ENCODE measurements at regions not wholly inside any gene's neighbourhood (a gene's known extent, or its start where the extent isn't known, plus 50 kb on each side); places are given as distances from the start of the nearest gene placed in this dataset.

DNA sequence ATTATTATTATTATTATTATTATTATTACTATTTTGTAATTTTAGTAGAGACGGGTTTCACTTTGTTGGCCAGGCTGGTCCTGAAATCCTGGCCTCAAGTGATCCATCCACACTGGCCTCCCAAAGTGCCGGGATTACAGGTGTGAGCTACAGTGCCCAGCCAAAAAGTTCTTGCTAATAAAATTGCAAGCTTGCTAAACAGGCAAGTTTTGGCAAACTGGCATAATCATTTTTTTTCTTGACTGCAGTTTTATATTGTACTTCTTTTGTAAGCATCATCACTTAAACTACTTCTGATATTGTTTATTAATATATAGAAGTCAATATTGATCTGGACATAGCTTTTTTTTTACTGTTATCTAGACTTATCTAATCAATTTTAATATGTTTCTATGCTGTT is 536.4 kb downstream of the LRFN5 start:
- DNase-seq = no peak

- DNase-seq = no peak
These were observed 534.7 kb downstream of the LRFN5 start for GRCh38 chr14:42141328-42141727.

GRCh38 chr14:42140831-42141279 is 534.2 kb downstream of the LRFN5 start:
- no peak for DNase-seq

- no peak for DNase-seq
These were observed 533.3 kb downstream of the LRFN5 start for GRCh38 chr14:42140001-42140400.

GRCh38 chr14:42138406-42138805 is 531.7 kb downstream of the LRFN5 start:
- DNase-seq = no peak

DNA sequence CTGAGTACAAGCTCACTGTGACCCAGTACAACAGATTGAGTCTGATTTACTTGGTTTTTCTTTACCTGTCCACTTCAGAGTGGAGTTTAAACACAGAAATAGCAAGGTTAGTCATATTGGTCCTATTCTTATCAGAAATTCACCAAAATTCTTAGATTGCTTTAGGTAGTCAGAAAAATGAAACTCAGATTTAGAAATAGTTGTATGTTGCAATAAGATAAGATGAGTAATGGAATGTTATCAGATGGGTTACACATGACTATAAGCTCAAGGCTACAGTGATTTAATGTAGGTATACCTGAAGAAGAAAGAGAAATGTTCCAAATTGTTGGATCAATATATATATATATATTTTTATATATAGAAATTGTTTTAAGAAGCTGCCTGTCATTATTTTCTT is 524.1 kb downstream of the LRFN5 start:
- DNase-seq = no peak

DNA sequence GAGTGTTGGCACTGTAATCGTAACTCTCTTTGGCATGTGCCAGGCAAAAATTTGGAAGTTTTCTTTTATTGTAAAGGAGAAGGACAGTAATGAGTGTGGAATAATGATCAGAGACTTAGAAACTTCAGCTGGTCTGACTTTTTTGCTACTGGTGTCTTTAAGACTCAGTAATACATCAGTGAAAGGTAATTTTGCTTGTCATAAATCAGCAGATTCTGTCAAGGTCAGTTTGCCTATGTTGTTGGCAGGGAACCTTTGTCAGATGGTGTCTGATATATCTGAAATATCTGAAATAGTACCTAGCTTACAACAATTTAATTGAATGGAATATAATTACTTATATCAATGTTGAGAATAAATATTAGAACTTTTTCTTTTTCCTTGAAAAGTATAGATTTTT is 516.9 kb downstream of the LRFN5 start:
- no peak for DNase-seq

- DNase-seq = no peak
These were observed 506.8 kb downstream of the LRFN5 start for GRCh38 chr14:42113358-42114069.

DNA sequence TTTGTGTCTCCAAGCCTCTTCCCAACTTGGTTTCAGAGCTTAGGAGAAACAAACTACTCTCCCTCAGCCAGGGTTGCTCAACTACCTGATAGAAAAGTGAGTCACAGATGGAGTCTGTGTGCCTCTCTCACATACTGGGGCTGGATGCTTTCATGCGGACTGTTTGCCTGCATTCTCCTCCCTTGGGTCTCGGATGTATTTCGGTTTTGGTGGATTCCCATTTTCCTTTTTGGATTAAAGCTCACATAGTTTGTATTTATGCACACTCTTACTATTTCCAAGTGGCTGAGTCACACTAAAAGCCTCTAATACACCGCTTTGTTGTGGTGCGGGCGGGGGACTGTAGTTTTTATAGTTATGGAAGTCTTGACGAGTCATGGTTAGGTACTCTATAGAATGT is 505.4 kb downstream of the LRFN5 start:
- DNase-seq = no peak

DNA sequence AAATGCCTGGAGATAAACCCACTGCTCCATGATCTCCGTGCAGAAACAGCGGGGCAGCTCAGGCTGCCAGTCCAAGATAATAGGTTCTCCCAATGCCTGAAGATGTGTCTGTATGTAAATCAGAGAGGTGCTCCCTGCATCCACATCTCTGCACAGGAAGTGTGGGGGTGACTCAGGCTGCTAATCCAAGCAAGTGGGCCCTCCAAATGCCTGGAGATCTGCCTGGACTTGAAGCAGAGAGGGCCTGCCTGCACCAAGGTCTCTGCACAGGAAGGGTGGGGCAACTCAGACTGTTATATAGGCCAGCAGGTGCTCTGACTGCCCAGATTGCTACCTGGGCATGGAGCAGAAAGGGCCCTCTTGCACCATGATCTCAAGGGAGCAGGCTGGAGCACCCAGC is 504.7 kb downstream of the LRFN5 start:
- DNase-seq = no peak

GRCh38 chr14:42110167-42110566 is 503.5 kb downstream of the LRFN5 start:
- no peak for DNase-seq

GRCh38 chr14:42095155-42095554 is 488.5 kb downstream of the LRFN5 start:
- DNase-seq = peak; percentile 12

DNA sequence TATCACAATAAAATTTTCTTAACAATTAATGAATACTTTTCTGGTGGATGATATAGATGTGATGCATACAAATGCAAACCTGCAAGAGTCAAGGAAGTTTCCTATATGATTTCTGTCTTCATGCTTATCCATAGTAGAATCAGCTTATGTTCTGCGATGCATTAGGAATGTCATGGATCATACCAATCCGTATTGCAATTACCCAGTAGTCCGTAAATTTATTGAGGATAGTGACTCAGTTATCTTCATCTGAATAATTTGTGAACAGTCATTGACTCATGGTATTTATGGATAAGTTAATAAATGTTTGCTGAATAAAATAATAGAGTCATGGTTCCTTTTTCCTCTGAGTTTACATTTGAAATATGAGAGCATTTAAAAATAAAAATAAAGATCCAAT is 483.4 kb downstream of the LRFN5 start:
- DNase-seq = no peak

DNA sequence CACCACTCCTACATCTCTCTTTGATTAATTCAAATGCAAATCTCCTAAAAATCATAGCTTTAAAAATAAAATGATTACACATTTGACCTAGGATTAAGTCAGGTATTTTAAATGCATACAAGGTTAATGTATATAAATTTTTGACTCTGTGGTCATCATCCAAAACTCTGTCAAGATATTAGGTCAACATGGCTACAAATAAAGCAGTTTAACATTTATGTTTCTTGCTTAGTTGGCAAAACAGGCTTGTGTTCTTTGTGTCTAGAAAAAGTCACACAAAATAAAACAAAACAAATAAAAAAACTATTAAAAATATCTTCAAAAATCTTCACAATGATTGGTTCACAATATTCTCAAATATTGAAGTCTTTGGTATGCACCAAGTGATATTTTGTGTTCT is 473.2 kb downstream of the LRFN5 start:
- DNase-seq = no peak

- DNase-seq = no peak
These were observed 471.7 kb downstream of the LRFN5 start for GRCh38 chr14:42078345-42078744.

DNA sequence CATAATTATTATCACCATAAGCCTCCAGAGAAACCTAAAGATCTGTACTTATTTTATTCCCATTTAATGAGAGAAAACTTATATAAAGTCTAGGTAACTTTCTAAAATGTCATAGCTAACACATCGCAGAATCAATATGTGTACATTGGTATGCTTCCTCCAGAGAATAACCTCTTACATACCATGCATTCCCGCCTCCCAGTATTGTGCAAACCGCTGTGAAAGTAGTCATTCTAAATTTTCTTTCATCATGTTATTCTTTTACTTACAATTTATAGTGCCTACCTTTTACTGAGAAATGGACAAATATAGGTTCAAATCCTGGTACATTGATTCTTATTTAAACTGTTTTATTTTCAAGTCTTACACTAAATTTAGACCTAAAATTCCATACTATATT is 463.4 kb downstream of the LRFN5 start:
- no peak for DNase-seq

GRCh38 chr14:42057111-42057510 is 450.4 kb downstream of the LRFN5 start:
- DNase-seq = no peak

- DNase-seq = no peak
These were observed 440.9 kb downstream of the LRFN5 start for GRCh38 chr14:42047421-42048055.

DNA sequence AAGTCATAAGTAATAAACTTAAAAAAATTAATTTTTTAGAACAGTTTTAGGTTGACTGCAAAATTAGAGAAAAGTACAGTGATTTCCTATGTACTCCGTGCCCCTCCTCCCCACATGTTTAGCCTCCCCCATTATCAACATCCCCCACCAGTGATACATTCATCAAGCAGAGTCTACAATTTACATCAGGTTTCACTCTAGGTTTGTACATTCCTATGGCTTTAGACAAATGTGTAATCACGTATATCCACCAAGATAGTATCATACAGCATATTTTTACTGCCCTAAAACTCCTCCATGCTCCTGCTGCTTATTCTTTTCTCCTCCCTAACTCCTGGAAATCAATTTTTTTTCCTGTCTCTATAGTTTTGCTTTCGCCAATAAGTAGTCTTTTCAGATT is 438.7 kb downstream of the LRFN5 start:
- DNase-seq = no peak

DNA sequence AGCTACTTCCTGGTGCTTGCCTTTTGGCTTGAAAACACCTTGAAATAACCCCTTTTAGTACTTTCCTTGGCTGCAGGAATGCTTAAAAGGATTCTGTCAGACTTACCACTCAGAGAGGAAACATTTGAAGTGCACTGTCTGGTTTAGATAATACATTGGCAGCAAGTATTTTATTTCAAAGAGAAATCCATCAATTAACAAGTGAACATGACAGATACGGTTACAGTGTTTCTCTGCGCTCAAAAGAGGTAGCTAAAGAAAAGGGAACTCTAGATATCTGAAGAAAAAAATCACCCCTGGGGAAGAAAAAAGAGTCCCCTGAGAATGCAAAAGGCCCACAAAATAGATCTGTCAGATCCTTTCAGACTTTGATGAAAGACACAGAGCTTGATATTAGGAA is 421.9 kb downstream of the LRFN5 start:
- DNase-seq = no peak

DNA sequence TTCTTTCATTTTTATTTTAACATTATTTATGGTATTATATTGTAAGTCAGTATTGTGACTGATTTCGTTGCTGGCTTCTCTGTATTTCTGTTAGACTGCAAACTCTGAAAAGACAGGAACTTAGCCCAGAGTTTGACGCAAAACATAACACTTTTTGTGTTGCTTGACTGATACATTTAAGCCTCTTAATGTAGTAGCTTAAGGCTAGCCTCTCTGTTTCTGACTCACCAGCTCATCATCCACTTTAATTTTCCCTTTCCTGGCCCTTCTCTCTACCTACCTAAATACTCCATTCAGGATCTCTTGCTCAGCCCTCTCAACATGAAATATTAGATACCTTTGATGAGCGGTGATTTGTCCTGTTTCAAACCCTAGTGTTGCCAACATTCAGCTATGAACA is 420.6 kb downstream of the LRFN5 start:
- no peak for DNase-seq

- no peak for DNase-seq
These were observed 416.8 kb downstream of the LRFN5 start for GRCh38 chr14:42023452-42023851.

DNA sequence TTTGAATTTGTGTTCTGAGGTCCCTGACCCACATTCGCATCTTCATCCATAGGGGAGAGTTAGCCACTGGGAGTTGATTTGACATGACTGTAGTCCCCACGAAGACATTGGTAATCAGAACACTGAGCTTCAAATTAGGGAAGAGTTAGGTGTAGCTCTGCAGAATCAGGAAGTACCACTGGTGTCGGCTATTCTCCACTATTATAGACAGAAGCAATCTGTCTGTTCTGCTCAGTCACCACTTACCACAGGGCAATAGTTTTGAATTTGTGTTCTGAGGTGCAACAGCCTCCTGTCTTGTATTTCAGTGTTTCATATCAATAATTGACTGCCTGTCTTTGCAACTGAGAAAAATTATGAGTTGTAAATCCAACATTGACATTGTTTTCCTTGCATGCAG is 407.6 kb downstream of the LRFN5 start:
- DNase-seq = no peak

GRCh38 chr14:42013559-42013958 is 406.9 kb downstream of the LRFN5 start:
- no peak for DNase-seq

DNA sequence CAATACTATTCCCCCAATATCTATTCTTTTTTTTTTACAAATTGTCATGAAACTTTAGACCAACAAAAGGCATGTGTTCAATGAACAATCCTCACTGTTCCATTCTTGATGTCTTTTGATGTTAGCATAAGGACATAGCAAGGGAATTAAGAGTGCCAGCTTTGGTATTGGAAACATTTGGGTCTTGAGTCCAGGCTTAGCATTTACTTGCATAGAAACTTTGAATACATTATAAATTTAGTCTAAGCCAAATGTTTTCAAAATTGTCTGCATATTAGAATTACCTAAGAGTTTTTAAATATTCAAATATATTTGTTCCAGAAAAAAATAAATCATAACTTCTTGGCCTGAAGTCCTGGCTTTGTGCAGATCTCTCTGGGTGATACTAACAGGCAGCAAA is 406.5 kb downstream of the LRFN5 start:
- DNase-seq = no peak

All from activated naive CD4-positive, alpha-beta T cell treated with anti-CD3 and anti-CD28 coated beads, Interleukin-2, amount 50 U/mL, for 16 hours (primary cell).